HG03060 (cell line): ENCODE measurements at regions not wholly inside any gene's neighbourhood (a gene's known extent, or its start where the extent isn't known, plus 50 kb on each side); places are given as distances from the start of the nearest gene placed in this dataset.
"Not testable (repeated sequence)": the region's sequence is repeated elsewhere in the genome, so short reads cannot be mapped to it uniquely, and the experiment has no call there.

Experiments
- ATAC-seq: cut with Tn5 transposase; IDR thresholded peaks from one replicate; pipeline ENCODE4 v1.9.1; 2021; ENCODE audit warnings: low read depth, moderate number of reproducible peaks; ENCODE audit not compliant: unreplicated experiment

DNA sequence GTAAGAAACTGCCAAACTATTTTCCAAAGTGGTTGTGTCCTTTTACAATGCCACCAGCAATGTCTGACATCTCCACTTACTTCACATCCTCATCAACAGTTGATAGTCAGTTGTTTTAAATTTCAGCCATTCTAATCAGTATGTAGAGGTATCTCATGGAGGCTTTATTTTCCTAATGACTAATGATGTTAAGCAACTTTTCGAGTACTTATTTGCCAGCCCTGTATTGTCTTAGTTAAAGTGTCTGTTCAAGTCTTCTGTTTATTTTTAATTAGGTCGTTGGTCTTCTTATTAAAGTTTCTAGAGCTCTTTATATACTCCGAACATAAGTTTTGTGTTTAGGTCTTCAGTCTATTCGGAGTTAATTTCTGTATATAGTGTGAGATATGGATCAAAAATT lies 54.9 kb upstream of the NBPF12 start:
- ATAC-seq, result not testable (repeated sequence)

DNA sequence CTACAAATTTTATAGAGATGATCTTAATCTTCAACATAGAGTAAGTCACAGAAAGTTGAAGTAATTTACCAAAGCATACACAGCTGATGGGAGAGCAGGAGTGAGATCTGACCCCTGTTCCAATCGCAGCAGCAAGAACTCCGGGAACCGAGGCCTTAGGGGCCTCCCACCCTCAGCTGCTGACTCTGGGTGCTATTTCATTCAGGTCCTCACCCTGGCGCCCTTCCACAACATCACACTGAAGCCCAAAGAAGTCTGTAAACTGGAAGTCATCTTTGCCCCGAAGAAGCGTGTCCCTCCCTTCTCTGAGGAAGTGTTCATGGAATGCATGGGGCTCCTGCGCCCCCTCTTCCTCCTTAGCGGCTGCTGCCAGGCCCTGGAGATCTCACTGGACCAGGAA lies 57.0 kb upstream of the NBPF12 start:
- ATAC-seq, result not testable (repeated sequence)

DNA sequence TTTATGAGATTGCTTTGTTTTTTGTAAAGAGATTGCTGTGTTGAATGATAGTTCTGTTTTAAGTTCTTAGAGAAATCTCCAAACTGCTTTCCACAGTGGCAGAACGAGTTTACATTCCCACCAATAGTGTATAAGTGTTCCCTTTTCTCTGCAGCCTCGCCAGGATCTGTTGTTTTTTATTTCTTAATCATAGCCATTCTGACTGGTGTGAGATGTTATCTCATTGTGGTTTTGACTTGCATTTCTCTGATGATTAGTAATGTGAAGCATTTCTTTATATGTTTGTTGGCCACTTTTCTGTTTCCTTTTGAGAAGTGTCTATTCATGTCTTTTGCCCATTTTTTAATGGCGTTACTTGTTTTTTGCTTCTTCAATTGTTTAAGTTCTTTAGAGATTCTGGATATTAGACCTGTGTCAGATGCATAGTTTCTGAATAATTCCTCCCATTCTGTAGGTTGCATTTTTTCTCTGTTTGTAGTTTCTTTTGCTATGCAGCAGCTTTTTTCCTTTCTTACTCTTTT lies 74.3 kb upstream of the NBPF12 start:
- not testable (repeated sequence) for ATAC-seq

DNA sequence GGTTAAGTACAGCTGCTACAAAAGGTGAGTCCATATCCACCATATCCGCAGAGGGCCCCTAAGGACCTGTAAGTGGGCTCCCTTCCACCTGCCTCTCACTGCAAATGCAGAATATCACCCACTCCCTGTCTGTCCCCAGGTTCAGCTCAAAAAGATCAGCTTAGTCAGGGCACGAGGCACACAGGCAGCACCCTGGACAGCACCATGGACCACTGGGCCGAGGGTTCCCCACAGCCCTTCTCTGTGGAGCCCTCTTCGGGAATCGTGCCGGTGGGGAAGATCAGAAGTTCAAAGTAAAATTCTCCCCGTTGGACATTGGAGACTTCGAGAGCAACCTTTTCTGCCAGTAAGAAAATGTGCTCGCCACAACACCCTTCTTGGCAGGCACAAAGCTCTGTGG lies 85.0 kb upstream of the NBPF12 start:
- ATAC-seq, result not testable (repeated sequence)

DNA sequence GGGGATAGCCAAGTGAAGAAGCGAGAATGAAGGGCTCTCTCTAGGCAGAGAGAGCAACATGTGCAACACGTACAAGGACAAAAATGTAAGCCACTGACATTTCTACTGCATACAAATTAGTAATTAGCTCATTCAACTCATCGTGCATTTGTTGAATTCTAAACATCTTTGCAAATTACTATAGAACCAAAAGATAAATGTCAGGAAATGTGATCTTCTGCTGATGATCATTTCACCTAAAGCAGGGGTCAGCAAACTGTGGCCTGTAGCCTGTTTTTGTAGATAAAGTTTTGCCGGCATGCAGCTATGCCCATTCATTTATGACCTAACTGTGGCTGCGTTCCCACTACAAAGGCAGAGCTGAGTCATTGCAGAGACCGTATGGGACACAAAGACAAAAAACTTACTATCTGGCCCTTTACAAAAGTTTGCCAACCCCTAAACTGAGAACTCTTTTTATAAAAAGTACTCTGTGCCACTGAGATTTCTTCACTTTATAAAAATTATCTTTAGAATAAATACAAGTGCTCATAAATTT lies 87.7 kb upstream of the NBPF12 start:
- not testable (repeated sequence) for ATAC-seq

DNA sequence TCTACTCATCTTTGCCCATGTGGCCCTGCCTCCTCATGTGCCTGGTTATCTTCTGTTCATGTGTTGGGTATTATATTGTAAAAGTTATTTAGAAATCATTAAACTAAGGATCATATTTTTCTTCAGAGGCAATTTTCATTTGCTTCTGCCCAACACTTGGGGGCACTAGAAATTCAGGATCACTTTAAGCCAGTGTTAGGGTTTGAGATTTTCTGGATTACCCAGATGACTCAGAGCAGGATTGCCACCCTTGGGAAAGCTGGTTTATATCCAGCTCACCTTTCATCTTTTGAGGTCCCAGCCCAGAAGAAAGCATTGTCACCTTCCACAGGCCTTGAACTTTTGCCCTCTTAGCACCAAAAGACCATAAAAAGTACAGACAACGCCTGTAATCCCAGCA lies 99.4 kb upstream of the NBPF12 start:
- not testable (repeated sequence) for ATAC-seq

DNA sequence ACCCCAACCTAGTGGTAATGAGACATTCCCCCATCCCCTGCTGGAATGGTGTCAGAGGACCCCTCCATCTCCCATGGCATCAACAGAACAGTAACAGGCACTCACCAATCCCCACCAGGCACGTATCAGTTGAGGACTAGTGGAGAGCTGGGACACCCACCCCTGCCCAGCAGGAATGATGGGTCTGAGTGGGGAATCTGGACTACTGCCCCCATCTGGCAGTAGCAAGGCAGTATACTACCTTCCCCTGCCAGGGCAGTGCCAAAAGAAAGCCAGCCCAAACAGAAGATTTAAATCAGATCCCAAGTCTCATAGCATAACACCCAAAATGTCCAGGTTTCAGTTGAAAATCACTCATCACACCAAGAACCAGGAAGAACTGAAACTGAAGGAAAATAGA lies 111.2 kb upstream of the NBPF12 start:
- ATAC-seq, result not testable (repeated sequence)

DNA sequence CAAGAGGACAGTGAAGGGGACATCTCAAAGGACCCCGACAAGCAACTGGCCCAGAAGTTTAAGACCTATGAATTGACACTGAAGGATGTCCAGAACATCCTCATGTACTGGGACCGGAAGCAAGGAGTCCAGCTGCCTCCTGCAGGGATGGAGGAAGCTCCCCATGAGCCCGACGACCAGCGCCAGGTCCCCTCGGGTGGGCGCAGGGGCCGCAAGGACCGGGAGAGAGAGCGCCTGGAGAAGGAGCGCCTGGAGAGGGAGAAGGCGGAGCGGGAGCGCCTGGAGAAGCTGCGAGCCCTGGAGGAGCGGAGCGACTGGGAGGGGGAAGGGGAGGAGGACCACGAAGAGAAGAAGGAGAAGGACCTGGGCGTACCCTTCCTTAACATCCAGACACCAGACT lies 143.9 kb upstream of the NBPF12 start:
- ATAC-seq, result not testable (repeated sequence)

DNA sequence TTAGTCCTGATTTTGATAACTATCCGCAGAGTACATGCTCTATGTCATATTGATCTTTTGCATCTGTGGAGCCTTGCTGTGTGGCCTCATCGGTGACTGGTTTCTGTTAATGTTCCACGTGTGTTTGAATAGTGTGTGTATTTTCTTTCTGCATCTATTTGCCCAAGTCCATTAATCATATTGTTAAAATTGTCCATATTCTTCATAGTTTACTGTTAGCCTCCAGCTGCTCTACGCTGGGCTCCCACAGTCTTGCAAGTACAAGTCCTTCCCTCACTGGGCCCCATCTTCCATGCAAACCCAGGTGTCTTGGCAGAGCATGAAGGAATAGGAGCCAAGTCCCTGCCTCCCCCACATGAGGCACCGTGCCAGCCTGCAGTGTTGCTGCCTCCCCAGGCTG lies 145.4 kb upstream of the NBPF12 start:
- ATAC-seq, result not testable (repeated sequence)

DNA sequence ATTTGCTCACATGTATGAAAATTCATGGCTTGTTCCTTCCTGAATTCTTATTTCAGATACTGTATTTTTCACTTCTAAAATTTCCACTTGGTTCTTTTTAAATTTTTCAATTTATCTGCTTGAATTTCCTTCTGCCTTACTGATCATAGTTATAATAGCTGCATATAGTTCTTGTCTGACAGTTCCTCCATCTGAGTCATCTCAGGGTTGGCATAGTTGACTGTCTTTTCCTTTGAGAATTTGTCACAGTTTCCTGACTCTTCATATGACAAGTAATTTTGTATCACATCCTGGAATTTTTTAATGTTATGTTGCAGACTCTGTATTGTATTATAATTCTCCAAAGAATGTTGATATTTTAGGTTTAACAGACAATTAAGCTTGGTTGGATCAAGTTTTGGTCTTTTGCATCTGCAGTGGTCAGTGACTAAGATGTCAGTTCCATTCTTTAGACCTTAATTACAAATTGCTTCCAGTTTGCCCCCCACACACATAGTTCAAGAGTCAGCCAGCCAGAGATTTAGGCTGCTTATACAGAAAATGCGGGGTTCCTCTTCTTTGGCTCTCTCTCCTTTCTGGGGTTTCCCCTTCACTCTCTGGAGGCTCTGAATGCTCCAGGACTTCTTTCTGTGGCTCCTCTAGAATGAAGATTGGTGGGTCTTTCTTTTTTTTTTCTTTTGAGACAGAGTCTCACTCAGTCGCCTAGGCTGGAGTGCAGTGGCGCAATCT lies 153.7 kb upstream of the NBPF12 start:
- ATAC-seq, result not testable (repeated sequence)

DNA sequence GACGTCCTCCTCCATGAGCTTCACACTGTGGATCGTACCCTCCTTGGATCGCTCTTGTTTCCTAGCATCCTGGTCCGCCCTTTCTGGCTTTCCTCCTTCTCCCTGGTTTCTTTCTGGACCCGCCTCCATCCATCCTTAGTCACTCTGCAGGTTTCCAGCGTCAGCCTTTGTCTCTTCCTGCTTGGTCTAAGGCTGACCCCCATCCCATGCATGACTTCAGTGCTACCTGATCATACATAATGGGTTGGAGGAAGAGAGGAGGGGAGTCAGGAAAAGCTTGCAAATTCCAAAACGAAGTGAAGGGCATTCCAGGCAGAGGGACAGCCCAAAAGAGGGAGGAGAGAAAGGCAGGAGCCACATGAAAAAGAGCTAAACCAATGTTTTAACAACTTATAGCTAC lies 156.9 kb upstream of the NBPF12 start:
- ATAC-seq, result not testable (repeated sequence)

DNA sequence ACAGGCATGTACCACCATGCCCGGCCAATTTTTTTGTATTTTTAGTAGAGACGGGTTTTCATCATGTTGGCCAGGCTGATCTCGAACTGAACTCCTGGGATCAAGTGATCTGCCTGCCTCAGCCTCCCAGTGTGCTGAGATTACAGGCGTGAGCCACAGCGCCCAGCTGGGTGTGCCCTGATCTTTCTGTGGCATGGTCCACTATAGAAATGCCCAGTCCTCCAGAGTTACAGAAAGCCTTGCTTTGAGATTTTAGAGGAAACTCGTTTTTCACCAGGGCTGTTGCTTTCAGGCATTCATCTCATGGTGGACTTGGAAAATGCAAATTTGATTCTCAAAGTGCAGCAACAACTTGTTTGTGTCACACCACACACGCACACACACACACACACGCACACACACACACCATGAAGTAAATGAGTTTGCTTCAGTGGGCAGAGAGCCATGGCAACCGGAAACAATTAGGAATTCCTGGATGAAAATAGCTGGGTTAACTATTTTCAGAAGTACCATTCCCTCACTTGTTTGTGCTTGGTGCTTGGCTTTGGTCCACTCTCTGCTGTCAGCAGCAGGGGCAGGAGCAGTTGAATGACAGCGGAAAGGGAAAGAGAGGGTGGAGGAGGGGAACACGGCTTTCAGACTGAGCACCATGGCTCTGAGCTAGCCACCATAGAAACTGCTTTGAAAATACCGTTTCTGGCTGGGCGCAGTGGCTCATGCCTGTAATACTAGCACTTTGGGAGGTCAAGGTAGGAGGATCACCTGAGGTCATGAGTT lies 160.1 kb upstream of the NBPF12 start:
- ATAC-seq, result not testable (repeated sequence)

DNA sequence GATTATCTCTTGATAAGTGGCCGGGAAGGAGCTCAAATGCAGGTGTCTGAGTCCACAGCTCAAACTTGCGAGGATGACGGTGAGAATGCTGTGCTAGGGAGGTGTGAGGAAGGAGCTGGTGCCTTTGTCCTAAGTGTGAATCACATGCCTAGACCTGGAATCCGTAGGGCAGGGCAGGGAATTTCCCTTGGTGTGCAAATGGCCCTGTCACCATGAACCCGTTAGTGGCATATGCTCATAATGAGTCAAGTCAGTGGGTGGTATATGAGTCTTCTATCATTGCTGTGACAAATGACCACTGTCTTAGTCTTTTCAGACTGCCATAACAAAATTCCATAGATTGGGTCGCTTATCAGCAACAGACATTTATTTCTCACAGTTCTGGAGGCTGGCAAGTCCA lies 163.1 kb upstream of the NBPF12 start:
- ATAC-seq, result not testable (repeated sequence)

DNA sequence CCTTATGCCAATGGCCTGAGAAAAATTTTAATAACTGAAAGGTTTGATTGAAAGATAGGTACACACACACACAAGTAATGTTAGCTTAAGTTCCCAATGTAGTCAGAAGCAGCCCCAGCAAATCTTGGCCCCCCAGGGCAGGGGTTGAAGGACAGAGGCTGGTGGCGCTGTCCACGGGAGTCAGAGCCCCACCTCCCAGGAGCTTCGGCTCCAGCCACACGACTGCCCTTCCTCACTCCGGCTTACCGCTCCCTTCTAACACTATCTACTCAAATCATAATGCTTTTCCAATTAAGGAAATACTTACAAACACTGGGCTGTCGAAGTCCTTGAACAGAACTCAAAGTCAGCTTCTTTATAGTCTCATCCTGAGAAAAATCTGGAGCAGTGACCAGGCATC lies 163.9 kb upstream of the NBPF12 start:
- ATAC-seq, result not testable (repeated sequence)

DNA sequence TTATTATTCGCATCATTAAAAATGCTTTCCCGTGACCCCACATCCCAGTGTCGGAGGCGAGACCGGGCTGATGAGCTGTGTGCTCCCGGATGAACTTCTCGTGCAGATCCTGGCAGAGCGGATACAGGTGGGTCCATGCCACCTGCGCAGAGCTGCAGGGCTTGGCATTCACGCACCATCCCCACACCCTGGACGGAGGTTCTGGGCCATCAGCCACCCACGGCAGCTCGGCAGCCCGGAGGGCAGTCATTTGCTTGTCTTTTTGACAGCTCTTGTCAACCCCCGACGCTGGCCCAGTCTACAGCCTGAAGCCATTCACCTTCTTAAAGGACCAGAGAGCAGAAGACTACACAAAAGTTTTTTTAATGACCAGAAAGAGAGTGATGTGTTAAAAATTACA lies 166.7 kb upstream of the NBPF12 start:
- ATAC-seq, result not testable (repeated sequence)

DNA sequence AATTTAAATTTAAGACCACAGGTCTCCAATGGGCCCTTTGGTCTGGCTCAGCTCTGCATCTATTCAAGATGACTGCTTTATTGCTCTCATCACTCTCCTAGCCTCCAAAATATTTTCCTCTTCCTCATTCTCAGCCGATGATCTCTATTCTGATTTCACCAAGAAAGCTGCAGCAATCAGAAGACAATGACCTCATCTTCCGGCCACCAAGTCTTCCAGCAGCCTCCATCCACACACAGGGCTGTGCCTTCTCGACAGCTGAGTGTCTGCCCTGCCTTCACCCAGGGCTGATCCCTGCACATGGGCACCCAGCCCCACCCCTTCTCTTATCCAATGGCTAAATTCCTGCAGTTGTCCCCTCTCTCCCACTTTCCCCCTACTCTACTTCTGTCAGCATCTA lies 167.1 kb upstream of the NBPF12 start:
- not testable (repeated sequence) for ATAC-seq

DNA sequence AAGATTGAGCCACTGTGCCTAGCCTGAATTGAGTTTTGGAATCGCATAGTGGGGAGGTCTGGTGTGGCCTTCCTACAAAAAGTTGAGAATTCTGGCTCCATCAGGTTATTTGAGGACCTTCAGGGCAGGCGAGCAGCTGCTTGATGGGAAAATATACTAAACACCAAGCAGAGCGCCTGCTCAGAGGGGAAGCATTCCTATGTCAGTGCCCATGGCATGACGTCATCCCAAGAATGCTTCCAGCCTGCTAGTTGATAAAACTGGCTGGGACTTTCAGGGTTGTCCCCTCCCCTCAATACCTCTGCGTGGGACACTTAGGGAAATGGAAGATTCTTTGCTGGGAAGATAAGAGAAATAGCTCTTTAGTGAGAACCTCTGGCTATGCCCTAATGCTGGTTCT lies 174.9 kb upstream of the NBPF12 start:
- not testable (repeated sequence) for ATAC-seq

DNA sequence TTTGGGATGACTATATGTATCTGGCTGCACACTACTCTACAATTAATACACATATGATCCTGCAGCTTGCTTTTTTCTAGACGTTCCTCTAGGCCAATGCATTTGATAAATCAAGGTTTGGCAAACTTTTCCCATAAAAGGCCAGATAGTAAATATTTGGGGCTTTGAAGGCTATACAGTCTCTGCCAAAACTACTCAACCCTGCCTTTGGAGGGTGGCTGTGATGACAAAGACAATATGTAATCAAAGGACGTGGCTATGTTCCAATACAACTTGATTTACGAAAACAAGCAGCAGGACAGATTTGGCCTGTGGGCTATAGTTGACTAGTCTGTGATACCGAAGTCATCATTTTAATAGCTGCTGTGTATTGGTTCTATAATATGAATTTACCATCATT lies 181.3 kb upstream of the NBPF12 start:
- not testable (repeated sequence) for ATAC-seq

DNA sequence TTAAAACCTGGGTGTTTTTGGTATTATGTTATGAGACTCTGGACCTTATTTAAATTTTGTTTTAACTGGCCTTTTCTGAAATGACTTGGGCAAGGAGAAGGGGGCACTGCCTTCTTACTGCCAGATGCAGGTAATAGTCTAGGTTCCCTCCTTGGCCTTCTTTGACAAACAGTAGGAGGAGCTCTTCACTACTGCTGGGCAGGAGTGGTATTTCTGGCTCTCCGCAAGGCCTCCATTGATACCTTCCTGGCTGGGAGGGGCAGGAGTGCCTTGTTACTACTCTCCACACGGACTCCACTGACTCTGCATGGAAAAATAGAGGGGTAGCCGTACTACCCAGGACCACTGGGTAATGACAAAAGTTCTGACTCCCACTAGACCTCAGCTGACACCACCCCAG lies 189.4 kb upstream of the NBPF12 start:
- ATAC-seq, result not testable (repeated sequence)

DNA sequence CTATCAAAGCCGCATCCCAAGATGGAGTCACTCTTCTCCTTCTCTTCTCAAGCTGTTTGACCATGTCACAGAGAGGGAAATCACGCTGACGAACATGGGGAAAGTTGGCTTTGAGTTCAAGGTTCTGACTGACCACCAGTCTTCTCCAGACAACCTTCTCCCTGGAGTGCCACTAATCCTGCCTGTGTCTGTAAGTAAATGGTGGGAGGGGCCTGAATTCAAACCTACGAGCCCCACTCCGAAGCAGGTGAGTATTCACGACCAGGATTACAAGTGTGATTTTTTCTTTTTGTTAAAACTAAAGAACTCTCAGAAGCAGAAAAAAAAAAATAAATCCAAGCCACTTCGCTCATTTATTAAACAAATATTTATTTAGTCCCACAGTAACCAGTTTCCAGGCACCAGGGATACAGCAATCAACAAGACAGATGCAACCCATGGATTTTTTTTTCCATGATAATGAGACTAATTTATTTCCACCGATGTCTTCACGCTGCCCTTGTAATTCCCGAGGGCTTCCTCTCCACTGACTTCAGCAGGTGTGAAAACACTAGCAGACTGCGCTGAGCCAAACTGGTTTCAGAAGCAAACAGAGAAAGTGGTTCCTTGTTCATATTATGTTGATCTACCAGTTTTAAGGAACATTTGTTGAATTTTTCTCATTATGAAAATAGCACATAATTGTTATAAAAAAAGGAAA lies 206.0 kb upstream of the NBPF12 start:
- not testable (repeated sequence) for ATAC-seq
